DND-41 (cell line): ENCODE measurements at regions not wholly inside any gene's neighbourhood (a gene's known extent, or its start where the extent isn't known, plus 50 kb on each side); places are given as distances from the start of the nearest gene placed in this dataset.

Experiments used
- CTCF ChIP-seq: IDR thresholded peaks from 2 replicates; pipeline ENCODE4 v1.5.1; 2012; ENCODE audit warnings: borderline replicate concordance, low read length, moderate library complexity, mild to moderate bottlenecking; ENCODE audit not compliant: poor library complexity, severe bottlenecking; ENCODE audit errors: extremely low read depth
- EZH2 ChIP-seq: IDR thresholded peaks from 3 replicates; pipeline ENCODE4 v1.6.1; 2012; ENCODE audit warnings: borderline replicate concordance, low read depth, mild to moderate bottlenecking, moderate library complexity, low read length, inconsistent platforms; ENCODE audit not compliant: severe bottlenecking

GRCh38 chr6:163793011-163793983 lies 378.8 kb downstream of the QKI start:
- TF ChIP-seq CTCF (no peak), EZH2 (no peak)
